NOMO-1 treated with DMSO at 0.1 percent for 48 hours (cell line): ENCODE measurements at regions not wholly inside any gene's neighbourhood (a gene's known extent, or its start where the extent isn't known, plus 50 kb on each side); places are given as distances from the start of the nearest gene placed in this dataset.
A peak's percentile ranks its signal among the peaks of the same experiment; 100 is the strongest.

Experiments used
- DNase-seq: peaks from one replicate; lab custom pipeline; 2025; ENCODE audit not compliant: unreplicated experiment; lab: John Stamatoyannopoulos, UW

DNA sequence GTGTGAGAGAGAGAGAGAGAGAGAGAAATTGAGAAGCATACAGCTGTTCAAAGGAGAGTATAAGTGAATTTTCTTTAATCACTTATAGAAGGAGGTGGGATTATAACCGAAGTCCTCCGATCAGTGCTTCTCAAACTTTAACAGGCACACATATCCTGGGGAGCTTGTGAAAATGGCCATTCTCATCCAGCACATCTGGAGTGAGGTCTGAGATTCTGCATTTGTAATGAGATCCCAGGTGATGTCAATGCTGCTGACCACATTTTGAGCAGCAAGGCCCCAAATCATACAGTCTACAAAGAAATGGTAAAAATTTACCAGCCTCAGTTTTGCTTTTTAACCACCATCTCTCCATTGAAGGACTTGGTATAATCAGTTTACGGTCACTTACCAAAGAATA lies 219.0 kb downstream of the PTEN start:
- DNase-seq = no peak

DNA sequence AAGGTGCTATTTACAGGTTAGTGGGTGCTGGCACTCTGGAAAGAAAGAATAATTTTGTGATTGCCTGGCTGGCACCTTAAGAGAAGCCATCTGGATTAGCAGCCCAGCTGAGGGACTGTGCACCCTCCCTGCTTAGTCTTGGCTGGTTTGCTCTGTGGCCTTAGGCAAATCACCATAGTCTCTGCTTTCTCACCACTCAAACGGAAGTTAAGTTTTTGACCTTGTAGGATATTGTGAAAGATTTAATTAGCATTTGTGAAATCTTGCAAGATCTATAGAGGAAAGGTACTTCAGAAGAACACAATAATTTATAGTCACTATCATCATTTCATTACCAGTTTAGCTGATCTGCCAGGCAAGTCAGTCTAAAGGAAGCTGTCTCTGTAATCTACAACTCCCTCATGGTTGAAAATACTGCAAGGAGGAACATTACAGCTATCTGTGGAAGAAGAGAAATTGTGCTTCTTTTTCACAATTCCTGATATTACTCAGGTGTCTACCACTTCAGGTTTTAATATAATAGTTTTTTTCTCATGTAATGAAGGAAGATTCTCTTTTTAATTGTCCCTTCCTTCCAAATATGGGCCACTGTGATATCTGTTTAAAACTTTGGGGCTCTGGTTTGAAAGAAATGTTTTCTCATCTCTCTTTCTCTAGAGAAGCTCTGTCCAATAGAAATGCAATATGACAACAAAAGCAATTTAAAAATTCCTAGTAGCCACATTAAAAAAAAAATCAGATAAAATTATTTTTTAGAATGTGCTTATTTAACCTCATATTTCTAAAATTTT lies 219.6 kb downstream of the PTEN start:
- peak; percentile 97 for DNase-seq

DNA sequence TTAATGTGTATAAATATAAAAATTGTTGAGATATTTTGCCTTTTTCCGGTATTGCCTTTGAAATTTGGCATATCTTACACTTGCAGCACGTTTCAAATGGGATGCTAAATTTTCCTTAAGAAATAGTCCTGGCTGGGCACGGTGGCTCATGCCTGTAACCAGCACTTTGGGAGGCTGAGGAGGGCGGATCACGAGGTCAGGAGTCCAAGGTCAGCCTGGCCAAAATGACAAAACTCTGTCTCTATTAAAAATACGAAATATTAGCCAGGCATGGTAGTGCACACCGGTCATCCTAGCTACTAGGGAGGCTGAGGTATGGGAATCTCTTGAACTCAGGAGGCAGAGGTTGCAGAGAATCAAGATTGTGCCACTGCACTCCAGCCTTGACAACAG lies 220.2 kb downstream of the PTEN start:
- DNase-seq = no peak

DNA sequence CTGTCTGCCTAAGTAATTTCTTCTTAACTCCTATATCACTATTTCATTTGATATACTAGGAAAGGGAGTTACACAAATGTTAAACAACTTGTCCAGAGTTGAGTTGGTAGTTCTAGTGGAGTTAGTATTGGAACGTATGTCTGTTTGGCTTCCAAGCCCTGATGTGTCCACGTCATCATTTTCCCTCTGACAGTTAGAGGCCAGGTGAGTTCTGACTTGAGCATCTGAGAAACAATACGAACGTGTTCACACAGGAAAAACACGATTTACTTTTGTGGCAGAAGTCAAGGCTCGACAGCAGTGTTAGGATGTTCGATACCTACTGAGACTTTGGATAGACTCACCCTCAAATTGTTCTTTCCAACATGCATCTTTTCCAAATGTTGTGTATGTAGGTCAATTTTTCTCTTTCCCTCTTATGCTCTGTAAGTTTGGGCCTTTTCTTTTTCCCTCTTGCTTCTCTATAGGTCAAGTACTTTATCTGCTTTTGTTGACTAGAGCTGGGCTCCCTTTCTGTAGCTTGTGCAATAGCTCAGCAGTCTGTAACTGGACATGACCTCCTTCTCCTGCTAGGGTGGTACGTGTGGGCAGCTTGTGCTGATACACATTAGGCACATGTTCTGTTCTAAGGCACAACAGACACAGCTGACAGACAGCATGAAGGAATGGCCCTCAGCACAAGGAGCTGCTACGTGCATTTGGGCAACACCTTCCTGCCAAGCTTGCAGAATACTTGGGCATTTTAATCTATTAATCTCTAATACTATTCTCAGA lies 222.9 kb downstream of the PTEN start:
- no peak for DNase-seq

DNA sequence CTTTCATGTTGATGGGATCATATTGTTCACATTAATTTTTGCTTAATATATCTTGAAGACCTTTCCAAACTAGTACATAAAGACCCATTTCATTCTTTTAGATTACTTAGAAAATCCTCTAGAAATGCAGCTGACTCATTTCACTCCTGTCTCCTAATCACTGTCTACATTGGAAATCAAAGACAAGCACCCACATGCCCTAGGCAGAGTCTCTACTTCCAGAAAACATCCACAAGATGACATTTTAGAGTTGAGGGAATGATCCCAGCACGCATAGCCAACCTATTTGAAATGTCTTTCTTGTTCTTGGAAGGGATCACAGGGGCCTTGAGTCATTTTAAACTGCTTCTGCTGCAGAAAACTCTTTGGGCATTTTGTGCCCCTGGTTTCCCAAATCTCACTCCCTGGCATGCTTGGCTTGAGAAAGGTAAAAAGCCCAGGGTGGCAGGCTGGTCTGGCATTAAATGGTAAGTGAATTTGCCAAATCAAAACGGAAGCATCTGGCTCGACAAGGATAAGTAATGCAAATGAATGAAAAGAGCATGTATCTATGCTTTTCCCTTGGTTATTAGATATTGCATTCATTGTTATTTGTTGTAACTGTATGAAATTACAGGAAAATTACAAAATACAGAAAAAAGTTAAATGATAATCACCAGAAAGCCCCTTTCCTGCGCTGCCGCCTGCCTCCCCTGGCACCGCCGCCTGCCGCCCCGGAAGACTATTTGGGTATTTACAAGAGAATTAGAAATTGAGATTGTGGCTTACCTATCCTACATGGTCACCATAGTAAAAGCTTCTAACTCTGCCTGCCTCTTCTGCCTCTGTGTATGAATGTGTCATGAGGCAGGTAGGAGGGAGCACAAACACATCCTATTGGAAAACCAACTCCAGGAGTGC lies 225.3 kb downstream of the PTEN start:
- DNase-seq = no peak

DNA sequence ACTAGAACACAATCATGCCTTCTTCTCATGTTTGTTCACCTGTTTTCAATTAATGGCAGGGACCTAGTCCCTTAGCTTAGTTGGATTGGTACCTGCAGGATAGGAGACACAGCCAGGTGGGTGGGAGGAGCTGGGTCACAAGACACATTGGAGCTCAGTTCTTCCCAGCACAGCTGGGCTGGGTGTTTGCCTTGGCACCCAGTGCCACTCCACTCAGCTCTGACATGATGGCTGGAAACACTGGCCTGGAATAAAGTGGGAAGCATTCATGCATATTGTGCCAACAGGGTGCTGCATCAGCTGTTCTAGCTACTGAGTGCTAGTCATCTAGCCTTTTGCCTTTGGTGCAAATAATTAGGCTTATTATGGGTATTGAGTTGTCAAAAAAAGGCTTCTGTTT lies 226.1 kb downstream of the PTEN start:
- DNase-seq = no peak

DNA sequence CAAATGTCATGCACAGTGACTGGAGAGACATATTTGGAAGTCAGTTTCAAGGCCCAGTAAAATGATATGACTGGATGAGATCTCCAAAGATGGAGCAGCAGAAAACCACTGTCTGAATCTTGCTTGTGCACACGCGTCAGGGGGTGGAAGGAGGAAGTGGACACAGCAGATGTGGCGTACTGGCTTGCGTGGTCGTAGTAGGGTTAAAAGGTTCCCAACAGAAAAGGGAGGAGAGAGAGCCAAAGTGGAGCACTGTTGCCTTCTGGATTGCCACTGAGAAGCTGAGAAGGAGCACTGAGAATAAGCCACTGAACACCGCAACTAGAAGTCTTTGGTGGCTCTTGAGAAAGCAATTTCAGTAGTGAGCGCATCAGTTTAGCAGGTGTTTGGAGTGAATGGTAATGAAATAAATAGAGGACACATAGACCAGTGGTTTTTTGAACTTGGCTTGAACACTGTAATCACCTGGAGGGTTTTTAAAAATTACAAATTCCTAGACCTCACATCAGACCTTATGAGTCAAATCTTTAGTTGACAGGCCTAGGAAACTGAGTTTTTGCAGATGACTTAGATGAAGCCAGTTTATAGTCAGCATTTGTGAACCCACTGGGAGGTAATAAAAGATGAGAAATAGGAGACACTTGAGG lies 227.3 kb downstream of the PTEN start:
- DNase-seq = peak; percentile 31

DNA sequence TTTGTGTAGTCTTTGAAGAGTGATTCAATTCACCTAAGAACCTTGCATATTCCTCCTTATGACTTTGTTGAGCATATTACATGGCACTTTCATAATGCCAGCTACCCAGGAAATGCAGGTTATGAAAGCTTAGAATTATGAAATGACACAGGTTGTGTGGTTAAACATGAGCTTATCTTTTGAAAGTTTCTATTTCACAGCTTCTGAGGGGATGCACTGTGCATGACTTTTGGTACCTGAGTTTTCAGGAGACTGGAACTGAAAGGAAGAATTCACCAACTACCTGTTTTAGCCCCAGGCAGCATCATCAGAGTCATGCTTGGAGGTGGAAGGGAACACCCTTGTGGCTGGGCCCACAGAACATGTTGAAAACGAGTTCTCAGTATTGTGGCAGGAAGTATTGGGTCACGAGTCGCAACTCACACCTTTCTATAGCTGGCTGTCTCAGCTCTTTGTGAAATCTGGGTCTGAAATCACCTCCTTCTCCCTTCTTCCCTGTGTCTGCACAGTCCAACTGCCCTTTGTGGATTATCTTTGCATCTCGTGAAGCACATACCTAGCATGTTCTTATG lies 228.2 kb downstream of the PTEN start:
- peak; percentile 80 for DNase-seq

DNA sequence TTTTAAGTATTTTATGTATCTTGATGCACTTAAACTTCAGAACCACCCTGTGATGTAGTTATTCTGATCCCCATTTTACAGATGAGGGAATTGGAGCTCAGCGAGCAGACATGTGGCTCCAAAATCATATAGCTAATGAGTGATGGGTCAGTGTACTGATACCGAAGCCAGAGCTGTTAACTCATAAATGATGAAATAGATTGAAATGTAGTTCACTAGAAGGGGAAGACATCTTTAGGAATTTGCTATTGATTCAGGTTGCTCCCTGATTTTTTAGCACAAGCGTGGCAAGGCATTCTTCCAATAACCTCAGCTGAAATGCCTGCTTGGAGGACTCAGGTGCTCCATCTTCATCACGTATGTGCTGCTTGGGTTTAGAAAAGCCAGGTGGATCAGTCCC lies 228.8 kb downstream of the PTEN start:
- no peak for DNase-seq

DNA sequence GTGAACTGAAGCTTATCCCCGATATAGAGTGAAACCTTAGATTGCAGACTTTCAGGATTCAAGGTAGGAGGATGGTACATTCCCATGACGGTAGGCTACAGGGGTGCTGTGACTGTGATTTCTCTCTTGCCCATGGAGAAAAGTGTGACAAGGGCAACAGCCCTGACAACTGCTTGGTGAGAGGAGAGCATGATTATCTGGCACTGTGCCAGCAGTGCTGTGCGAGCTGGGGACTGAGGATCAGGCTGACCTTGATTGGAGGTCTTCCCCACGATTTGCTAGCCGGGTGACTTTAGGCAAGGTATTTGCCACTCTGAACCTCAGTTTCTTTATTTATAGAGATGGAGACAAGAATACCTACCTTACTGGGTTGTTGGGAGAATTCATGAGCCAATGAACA lies 229.5 kb downstream of the PTEN start:
- no peak for DNase-seq

DNA sequence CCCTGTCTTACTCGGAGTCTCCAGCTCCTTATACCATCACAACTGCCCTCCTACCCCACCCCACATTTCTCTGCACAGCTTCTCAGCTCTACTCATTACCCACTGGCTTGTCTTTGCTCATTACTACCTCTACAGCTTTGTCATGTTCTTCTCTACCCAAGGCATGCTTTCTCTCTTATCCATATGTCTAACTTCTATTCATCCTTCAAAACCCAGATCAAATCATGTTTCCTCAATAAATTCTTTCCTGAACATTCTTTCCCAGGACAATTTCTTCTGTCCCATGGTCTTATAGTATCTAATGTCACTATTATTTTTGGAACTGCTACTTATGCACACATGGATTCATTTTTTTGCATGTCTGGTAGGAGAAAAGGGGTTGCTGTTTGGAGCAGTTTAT lies 231.4 kb downstream of the PTEN start:
- no peak for DNase-seq

DNA sequence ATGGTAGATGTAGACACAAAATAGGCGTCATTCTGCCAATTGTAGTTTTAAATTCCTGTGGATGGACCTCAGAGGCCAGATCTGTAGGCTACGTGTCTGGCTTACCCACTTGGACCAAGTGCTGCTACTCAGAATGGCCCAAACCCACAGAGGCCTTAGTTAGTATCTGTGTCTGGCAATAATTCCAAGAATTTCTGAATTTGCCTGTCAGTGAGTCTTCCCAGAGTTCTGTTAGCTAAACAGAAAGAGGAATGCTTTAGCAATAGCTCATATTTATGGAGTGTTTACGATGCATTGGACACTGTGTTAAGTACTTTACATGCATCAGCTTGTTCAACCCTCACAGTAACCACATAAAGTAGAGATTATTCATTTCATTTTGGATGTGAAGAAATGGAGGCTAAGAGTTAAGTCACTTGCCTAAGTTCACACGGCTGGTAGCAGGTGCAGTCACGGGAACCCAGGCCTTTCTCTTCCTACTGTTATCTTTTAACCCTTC lies 231.8 kb downstream of the PTEN start:
- no peak for DNase-seq

DNA sequence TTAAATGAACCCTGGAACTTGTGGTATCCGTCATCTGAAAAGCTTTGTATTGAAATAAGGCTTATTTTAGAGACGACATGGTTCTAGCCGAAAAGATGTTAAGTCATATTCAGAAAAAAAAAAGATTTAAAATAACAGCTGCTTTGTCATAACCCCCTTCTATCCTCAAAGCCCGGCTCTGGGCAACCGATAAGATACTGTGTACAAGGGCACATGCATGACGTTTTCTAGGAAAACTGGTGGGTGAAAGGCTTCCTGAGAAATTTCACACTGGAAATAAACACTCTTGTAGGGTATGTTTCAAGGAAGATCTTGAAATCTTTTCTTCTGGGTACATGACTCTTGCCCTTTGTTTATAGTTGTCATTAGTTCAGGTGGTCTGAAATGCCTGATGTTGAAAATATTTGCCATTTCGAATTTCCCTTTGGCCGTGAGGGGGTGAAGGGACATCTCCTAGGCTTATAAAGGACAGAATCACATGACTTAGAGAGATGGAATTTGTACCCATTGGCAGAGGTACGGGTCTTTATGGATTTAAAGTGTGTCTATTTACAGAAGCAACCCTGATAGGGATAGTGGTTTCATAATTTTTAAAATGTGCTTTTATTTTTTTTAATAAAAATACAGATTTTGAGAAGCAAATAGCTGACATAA lies 232.5 kb downstream of the PTEN start:
- DNase-seq = no peak

DNA sequence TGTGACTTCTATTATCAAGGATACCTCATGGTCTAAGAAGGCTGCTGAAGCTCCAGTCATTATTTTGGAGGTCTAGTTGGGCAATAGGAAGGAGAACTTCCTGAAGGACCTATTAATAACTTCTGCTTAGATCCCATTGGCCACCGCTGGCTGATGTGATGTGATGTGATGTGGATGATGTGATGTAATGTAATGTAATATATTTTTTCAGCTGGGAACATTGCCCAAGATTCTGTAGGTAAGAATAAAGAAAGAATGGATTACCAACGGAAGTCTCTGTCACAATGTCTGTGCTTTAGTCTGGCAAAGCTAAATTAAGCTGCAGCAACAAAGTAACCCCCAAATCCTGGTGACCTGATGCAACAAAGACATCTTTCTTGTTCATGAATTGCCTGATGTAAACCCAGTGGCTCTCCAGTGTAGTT lies 233.7 kb downstream of the PTEN start:
- peak; percentile 82 for DNase-seq

DNA sequence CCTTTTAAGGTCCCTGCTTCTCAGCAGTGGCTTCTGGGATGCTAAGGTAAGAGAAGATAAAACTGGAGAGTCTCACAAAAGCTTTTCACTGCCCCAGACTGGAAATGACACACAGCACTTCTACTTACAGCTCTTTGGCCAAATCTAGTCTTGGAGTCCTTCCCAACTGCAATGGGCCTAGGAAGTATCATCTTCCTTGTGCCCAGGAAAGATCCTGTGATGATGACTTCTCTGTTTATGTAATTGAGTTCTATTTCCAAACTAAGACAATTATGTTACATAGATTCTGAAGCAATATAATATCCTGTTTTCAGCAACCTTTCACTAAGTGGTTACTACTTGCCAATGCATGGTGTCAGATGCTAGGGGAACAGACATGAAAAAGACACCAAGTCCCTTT lies 234.1 kb downstream of the PTEN start:
- DNase-seq = peak; percentile 75

DNA sequence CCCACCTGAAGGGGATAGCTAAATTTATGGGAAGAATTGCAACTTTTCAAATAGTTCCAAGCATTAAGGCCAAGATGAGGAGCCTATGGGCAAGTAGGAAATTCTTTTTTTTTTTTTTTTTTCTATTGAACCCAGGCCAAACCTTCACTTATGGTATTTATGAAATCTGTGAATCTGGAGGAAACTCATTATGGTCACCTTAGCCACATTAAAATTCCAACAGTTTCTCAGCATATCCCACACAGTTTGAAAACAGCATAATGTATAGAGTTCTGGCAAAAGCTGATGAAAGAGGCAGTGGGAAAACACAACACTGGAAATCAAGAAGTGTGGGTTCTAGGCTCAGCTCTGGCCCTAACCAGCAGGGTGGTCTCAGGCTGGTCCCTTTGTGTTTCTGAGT lies 236.9 kb downstream of the PTEN start:
- no peak for DNase-seq

DNA sequence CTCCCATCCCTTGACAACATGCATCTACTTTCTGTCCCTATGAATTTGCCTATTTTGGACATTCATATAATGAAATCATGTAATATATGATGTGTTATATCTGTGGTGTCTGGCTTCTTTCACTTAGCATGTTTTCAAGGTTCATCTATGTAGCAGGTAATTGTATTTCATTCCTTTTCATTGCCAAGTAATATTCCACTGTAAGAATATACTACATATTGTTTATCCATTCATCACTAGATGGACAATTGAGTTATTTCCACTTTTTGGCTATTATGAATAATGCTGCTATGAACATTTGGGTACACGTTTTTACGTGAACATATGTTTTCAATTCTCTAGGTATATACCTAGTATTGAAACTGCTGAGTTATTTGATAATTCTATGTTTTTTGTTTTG lies 238.2 kb downstream of the PTEN start:
- no peak for DNase-seq

DNA sequence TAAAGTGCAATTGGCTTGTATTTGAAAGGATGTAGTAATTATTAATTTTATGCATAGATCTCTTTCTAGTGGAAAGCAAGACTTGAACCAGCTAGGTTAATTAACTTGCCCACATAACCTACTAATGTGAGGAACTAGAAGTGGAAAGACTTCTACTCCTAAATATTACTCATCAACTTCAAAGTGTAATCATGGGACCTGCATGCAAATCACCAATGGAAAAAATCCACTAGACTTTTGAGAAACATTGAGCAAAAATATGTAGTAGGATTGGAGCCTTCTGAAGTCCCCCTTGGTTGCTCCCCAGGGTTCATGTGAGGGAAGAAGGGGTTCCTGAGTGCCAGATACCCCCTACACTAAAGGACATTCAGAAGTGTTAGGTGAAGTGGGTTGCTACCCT lies 240.2 kb downstream of the PTEN start:
- DNase-seq = no peak

DNA sequence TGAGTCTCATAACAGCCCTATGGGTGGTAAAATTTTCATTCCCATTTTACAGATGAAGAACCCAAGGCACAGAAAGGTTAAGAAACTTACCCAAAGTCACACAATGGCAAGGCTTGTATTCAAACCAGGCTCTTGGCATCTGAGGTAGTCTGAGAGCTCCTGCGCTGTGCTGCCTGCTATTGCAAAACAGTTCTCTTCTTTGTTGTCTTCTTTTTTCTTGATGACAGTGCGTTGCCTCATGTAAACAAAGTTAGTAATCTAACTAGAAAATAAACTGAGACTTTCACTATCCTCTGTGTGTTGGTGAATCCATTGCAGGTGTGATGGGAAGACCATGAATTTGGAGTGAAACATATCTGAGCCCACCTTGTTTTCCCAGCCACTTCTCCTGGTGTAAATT lies 240.8 kb downstream of the PTEN start:
- no peak for DNase-seq

DNA sequence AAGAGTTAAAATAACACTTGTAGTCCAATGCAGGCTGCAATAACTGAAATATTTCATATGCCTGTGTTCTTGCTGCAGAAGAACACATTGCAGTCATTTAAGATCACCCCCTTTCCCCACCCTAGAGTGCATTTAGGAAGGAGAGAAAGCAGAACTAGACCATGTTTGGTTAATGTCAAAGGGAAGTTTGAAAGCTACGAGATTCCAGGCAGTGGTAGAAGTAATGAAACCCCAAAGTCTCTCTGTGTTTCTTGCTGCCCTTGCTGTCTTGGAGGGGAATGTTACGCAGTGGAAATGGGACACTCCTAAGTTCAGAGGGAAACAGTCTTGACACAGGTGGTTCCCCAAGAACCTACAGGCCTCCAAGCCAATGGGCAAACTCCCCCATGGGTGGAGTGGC lies 242.9 kb downstream of the PTEN start:
- DNase-seq = peak; percentile 84
